Mesendoderm (in vitro differentiated cells): ENCODE measurements at regions not wholly inside any gene's neighbourhood (a gene's known extent, or its start where the extent isn't known, plus 50 kb on each side); places are given as distances from the start of the nearest gene placed in this dataset.

Experiments used
- DNase-seq: peaks from one replicate; pipeline ENCODE4 v3.0.0; 2013
- H2AK5ac ChIP-seq: 2 replicates; pipeline ENCODE4 v1.6.1; 2013; ENCODE audit warnings: low read length, inconsistent platforms
- H2BK120ac ChIP-seq: 2 replicates; pipeline ENCODE4 v1.6.1; 2013; ENCODE audit warnings: low read depth, mild to moderate bottlenecking, low read length, moderate library complexity, mixed read lengths
- H2BK15ac ChIP-seq: replicated peaks from 2 replicates; pipeline ENCODE4 v1.6.1; 2013; ENCODE audit warnings: low read depth, mild to moderate bottlenecking, moderate library complexity
- H2BK5ac ChIP-seq: 2 replicates; pipeline ENCODE4 v1.6.1; 2013; ENCODE audit warnings: low read length, inconsistent platforms
- H3K18ac ChIP-seq: 2 replicates; pipeline ENCODE4 v1.6.1; 2013; ENCODE audit warnings: mild to moderate bottlenecking, low read length, mixed read lengths
- H3K23ac ChIP-seq: one replicate; pipeline ENCODE4 v1.6.1; 2013; ENCODE audit warnings: low read length
- H3K27ac ChIP-seq: 2 replicates; pipeline ENCODE4 v1.5.1; 2013; ENCODE audit warnings: low read depth, mild to moderate bottlenecking, inconsistent platforms, low read length, moderate library complexity
- H3K27me3 ChIP-seq: 2 replicates; pipeline ENCODE4 v1.6.1; 2013; ENCODE audit warnings: low read length, control low read depth, mild to moderate bottlenecking, inconsistent platforms; ENCODE audit not compliant: insufficient read depth, poor library complexity
- H3K36me3 ChIP-seq: 2 replicates; pipeline ENCODE4 v1.6.1; 2013; ENCODE audit warnings: low read length, inconsistent platforms; ENCODE audit not compliant: control insufficient read depth, insufficient read depth
- H3K4ac ChIP-seq: one replicate; pipeline ENCODE4 v1.6.1; 2013; ENCODE audit warnings: low read depth, mild to moderate bottlenecking, low read length, moderate library complexity
- H3K4me1 ChIP-seq: 2 replicates; pipeline ENCODE4 v1.6.1; 2013; ENCODE audit warnings: low read depth, low read length, inconsistent platforms; ENCODE audit not compliant: control insufficient read depth
- H3K4me2 ChIP-seq: 2 replicates; pipeline ENCODE4 v1.6.1; 2013; ENCODE audit warnings: low read length
- H3K4me3 ChIP-seq: 2 replicates; pipeline ENCODE4 v1.5.1; 2013; ENCODE audit warnings: mild to moderate bottlenecking, low read length
- H3K56ac ChIP-seq: one replicate; pipeline ENCODE4 v1.6.1; 2013; ENCODE audit warnings: low read length
- H3K79me1 ChIP-seq: 2 replicates; pipeline ENCODE4 v1.6.1; 2013; ENCODE audit warnings: low read length, inconsistent platforms
- H3K79me2 ChIP-seq: 2 replicates; pipeline ENCODE4 v1.6.1; 2013; ENCODE audit warnings: mild to moderate bottlenecking, low read length; ENCODE audit not compliant: control insufficient read depth, insufficient read depth
- H3K9ac ChIP-seq: 2 replicates; pipeline ENCODE4 v1.6.1; 2013; ENCODE audit warnings: low read length, inconsistent platforms
- H4K5ac ChIP-seq: one replicate; pipeline ENCODE4 v1.6.1; 2013; ENCODE audit warnings: low read length
- H4K8ac ChIP-seq: one replicate; pipeline ENCODE4 v1.6.1; 2013; ENCODE audit warnings: low read depth, mild to moderate bottlenecking, control low read depth, low read length, moderate library complexity
- WGBS: extraction: QIAGEN DNeasy Blood & Tissue Kit; methylation state at CpG from one replicate; pipeline ENCODE4 v1.1.7; 2013; ENCODE audit warnings: low lambda C conversion rate, missing lambda C conversion rate; ENCODE audit not compliant: insufficient coverage; ENCODE audit errors: extremely low coverage; 5-methylcytosine and 5-hydroxymethylcytosine counted together

- Histone ChIP-seq H3K27me3 (no peaks in the 10 kb centered on the region), H3K27ac (no peak overlapping the region), H2AK5ac (no peak overlapping the region), H3K56ac (no peak overlapping the region), H3K79me2 (no peaks in the 10 kb centered on the region), H3K4me3 (no peak overlapping the region), H2BK5ac (no peak overlapping the region), H4K8ac (no peak overlapping the region), H4K5ac (no peak overlapping the region), H3K9ac (no peak overlapping the region), H3K4me1 (no peaks in the 10 kb centered on the region), H3K36me3 (no peaks in the 10 kb centered on the region), H3K23ac (no peak overlapping the region), H3K79me1 (no peaks in the 10 kb centered on the region), H3K4me2 (no peak overlapping the region), H3K18ac (no peak overlapping the region), H3K4ac (no peak overlapping the region), H2BK120ac (no peak overlapping the region), H2BK15ac (no peak overlapping the region)
- no CpG with 5 or more reads among the region's 10 CpGs for WGBS
- DNase-seq: no peak
Observed at GRCh38 chr22:44592126-44592823, 94.2 kb upstream of the RTL6 start.

GRCh38 chr22:44591146-44591790 lies 93.2 kb upstream of the RTL6 start:
- Histone ChIP-seq H3K27ac (no peak overlapping the region), H3K4me3 (no peak overlapping the region), H3K4ac (no peak overlapping the region), H4K5ac (no peak overlapping the region), H4K8ac (no peak overlapping the region), H3K27me3 (no peaks in the 10 kb centered on the region), H3K9ac (no peak overlapping the region), H3K23ac (no peak overlapping the region), H3K79me2 (no peaks in the 10 kb centered on the region), H2AK5ac (no peak overlapping the region), H2BK5ac (no peak overlapping the region), H3K36me3 (no peaks in the 10 kb centered on the region), H3K4me2 (no peak overlapping the region), H3K56ac (no peak overlapping the region), H2BK120ac (no peak overlapping the region), H2BK15ac (no peak overlapping the region), H3K18ac (no peak overlapping the region), H3K79me1 (no peaks in the 10 kb centered on the region), H3K4me1 (no peaks in the 10 kb centered on the region)
- DNase-seq: no peak
- WGBS: no CpG with 5 or more reads among the region's 19 CpGs

GRCh38 chr22:44590291-44590690 lies 92.3 kb upstream of the RTL6 start:
- Histone ChIP-seq H4K5ac (no peak overlapping the region), H3K56ac (no peak overlapping the region), H3K23ac (no peak overlapping the region), H4K8ac (no peak overlapping the region), H3K27me3 (no peaks in the 10 kb centered on the region), H3K4me2 (no peak overlapping the region), H3K18ac (no peak overlapping the region), H3K4me1 (no peaks in the 10 kb centered on the region), H3K4me3 (no peak overlapping the region), H3K79me1 (no peaks in the 10 kb centered on the region), H2BK5ac (no peak overlapping the region), H3K27ac (no peak overlapping the region), H3K36me3 (no peaks in the 10 kb centered on the region), H3K4ac (no peak overlapping the region), H2BK120ac (no peak overlapping the region), H2BK15ac (no peak overlapping the region), H2AK5ac (no peak overlapping the region), H3K9ac (no peak overlapping the region), H3K79me2 (no peaks in the 10 kb centered on the region)
- DNase-seq: no peak
- no CpG with 5 or more reads among the region's 13 CpGs for WGBS

- Histone ChIP-seq H2BK120ac (no peak overlapping the region), H2BK5ac (no peak overlapping the region), H3K4ac (no peak overlapping the region), H3K4me3 (no peak overlapping the region), H3K27me3 (no peaks in the 10 kb centered on the region), H3K4me2 (no peak overlapping the region), H2BK15ac (no peak overlapping the region), H3K79me1 (no peaks in the 10 kb centered on the region), H3K4me1 (no peaks in the 10 kb centered on the region), H4K5ac (no peak overlapping the region), H3K23ac (no peak overlapping the region), H2AK5ac (no peak overlapping the region), H3K79me2 (no peaks in the 10 kb centered on the region), H3K9ac (no peak overlapping the region), H4K8ac (no peak overlapping the region), H3K18ac (no peak overlapping the region), H3K56ac (no peak overlapping the region), H3K36me3 (no peaks in the 10 kb centered on the region), H3K27ac (no peak overlapping the region)
- no peak for DNase-seq
- WGBS: no CpG with 5 or more reads among the region's 5 CpGs
Observed at GRCh38 chr22:44589831-44590230, 91.8 kb upstream of the RTL6 start.

GRCh38 chr22:44588348-44588747 lies 90.3 kb upstream of the RTL6 start:
- no peak overlapping the region for H3K56ac ChIP-seq
- no CpG with 5 or more reads among the region's 14 CpGs for WGBS
- H3K23ac ChIP-seq: no peak overlapping the region
- H3K79me2 ChIP-seq: no peaks in the 10 kb centered on the region
- H4K8ac ChIP-seq: no peak overlapping the region
- no peak overlapping the region for H2BK15ac ChIP-seq
- H2BK5ac ChIP-seq: no peak overlapping the region
- H3K4me2 ChIP-seq: no peak overlapping the region
- no peaks in the 10 kb centered on the region for H3K79me1 ChIP-seq
- H3K36me3 ChIP-seq: no peaks in the 10 kb centered on the region
- H3K27ac ChIP-seq: no peak overlapping the region
- no peak overlapping the region for H2AK5ac ChIP-seq
- H2BK120ac ChIP-seq: no peak overlapping the region
- no peak overlapping the region for H3K4me3 ChIP-seq
- DNase-seq: no peak
- no peaks in the 10 kb centered on the region for H3K27me3 ChIP-seq
- H3K4ac ChIP-seq: no peak overlapping the region
- H3K9ac ChIP-seq: no peak overlapping the region
- no peaks in the 10 kb centered on the region for H3K4me1 ChIP-seq
- H4K5ac ChIP-seq: no peak overlapping the region
- no peak overlapping the region for H3K18ac ChIP-seq
